ENCODE measurements at regions not wholly inside any gene's neighbourhood (a gene's known extent, or its start where the extent isn't known, plus 50 kb on each side); places are given as distances from the start of the nearest gene placed in this dataset.

DNA sequence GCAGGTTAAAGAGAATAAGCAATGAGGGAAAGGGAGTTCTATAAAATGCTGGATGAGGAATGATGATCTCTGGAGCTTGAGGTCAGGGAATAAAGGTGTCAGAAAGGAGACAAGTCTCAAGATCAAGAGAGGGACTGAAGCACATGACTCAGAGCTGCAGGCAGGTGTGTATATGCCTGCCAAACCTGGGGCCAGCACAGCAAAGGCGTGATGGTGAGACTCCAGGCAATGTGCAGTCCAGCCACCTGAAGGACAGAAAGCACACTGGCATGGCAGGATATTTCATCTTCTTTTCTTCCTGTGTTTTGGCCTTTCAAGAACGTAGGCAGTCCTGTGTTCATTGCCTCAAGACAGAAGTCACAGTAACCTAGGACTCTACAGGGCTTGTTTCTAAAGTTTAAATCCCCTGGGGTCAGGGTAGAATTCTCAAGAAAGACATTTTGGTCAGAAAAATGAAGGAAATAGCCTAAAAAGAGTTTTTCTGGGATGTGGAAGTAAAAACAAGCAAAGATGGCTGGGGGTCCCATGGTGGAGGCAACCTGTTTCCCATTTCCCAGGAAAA, 55.5 kb upstream of the TOPAZ1 start:
- H3K9ac ChIP-seq (ENCODE audit: control insufficient read depth, insufficient read depth, low read length) = no peak overlapping the region
- WGBS (ENCODE audit: insufficient coverage, insufficient replicate concordance, low lambda C conversion rate, missing lambda C conversion rate) = 8% methylated on average over 2 of the region's 2 CpGs
- no peaks in the 10 kb centered on the region for H3K27me3 ChIP-seq (replicated peaks in 1 of 2; ENCODE audit: control insufficient read depth in 2 of 2, insufficient read depth in 2 of 2, low read length in 1 of 2)
- peaks cover 14% of the 10 kb centered on the region for H3K4me1 ChIP-seq (ENCODE audit: control insufficient read depth, insufficient read depth, low read length)
- ChIA-PET RAD21 (ENCODE audit: unreplicated experiment) (no interaction called here), SMC1A (ENCODE audit: uncharacterized antibody, unreplicated experiment) (interaction anchor here (1.0 kb wide), 1 partner anchor 330 kb away, joined by 3 read pairs; no protein-coding TSS in a partner anchor), CTCF (interaction anchor here (1.5 to 1.9 kb wide), 2 partner anchors 13 to 330 kb away, joined by 3 to 5 read pairs; no protein-coding TSS in a partner anchor), POLR2A (no interaction called here)
- intact Hi-C loops (cut with micrococcal nuclease; ENCODE audit: unreplicated experiment) = no loop called here
- H3K4me2 ChIP-seq (ENCODE audit: control insufficient read depth, insufficient read depth) = no peak overlapping the region
- BruUV-seq (replicated peaks) = no TSS peak
- no peaks in the 10 kb centered on the region for H3K79me2 ChIP-seq (ENCODE audit: control insufficient read depth, insufficient read depth, low read length)
- TF ChIP-seq CBFB (IDR thresholded peaks at IDR 0.05; ENCODE audit: low read depth) (no peak), ESRRA (IDR thresholded peaks at IDR 0.05; ENCODE audit: low read length) (no peak), KAT2A (conservative IDR thresholded peaks at IDR 0.05; ENCODE audit: control insufficient read depth, low read depth, low read length) (no peak), RELA (IDR thresholded peaks at IDR 0.05; ENCODE audit: borderline replicate concordance, partially characterized antibody) (no peak), JUND (IDR thresholded peaks at IDR 0.05; ENCODE audit: low read depth, low read length) (no peak), NFYA (IDR thresholded peaks at IDR 0.05; ENCODE audit: borderline replicate concordance, low read depth, low read length) (no peak), SMARCA5 (IDR thresholded peaks at IDR 0.05) (no peak), CREB1 (IDR thresholded peaks at IDR 0.05; ENCODE audit: low read depth) (no peak)
- TF ChIP-seq, protein P1, sequence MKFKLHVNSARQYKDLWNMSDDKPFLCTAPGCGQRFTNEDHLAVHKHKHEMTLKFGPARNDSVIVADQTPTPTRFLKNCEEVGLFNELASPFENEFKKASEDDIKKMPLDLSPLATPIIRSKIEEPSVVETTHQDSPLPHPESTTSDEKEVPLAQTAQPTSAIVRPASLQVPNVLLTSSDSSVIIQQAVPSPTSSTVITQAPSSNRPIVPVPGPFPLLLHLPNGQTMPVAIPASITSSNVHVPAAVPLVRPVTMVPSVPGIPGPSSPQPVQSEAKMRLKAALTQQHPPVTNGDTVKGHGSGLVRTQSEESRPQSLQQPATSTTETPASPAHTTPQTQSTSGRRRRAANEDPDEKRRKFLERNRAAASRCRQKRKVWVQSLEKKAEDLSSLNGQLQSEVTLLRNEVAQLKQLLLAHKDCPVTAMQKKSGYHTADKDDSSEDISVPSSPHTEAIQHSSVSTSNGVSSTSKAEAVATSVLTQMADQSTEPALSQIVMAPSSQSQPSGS (IDR thresholded peaks at IDR 0.05; ENCODE audit: low read length) = no peak
- H3K36me3 ChIP-seq (ENCODE audit: control insufficient read depth in 2 of 2, insufficient read depth in 2 of 2, low read length in 1 of 2) = no peaks in the 10 kb centered on the region
- no peak overlapping the region for H2AFZ ChIP-seq (ENCODE audit: control insufficient read depth, low read depth, low read length)
- no peak overlapping the region for H3K27ac ChIP-seq (ENCODE audit: control insufficient read depth, insufficient read depth)
- no peak for ATAC-seq
- H4K20me1 ChIP-seq (ENCODE audit: control insufficient read depth, insufficient read depth) = no peaks in the 10 kb centered on the region
- H3K4me3 ChIP-seq = no peak overlapping the region
- no peaks in the 10 kb centered on the region; the same call in 2 of the 3 replicates for H3K9me3 ChIP-seq (replicated peaks; ENCODE audit: control insufficient read depth, insufficient read depth, low read length)
- DNase-seq (ENCODE audit: low read depth, low spot score) = no peak
- in situ Hi-C loops (cut with MboI) = no loop called here
- no peak for FAIRE-seq
